Stomach (tissue), 8 donors: ENCODE measurements at regions not wholly inside any gene's neighbourhood (a gene's known extent, or its start where the extent isn't known, plus 50 kb on each side); places are given as distances from the start of the nearest gene placed in this dataset.

Source experiments
- DNase-seq, 2 donors: peaks; one replicate each; pipeline versions ENCODE4 v3.0.0 to v3.0.0-alpha.2; 2013 to 2019
- H3K27ac ChIP-seq, 5 donors: fragments of 200-600 bp in 4 of 5; sonication (generic) in 4 of 5; one replicate each; pipeline ENCODE4 v1.5.1; 2013 to 2019; ENCODE audit warnings: mild to moderate bottlenecking in 1 of 5, moderate library complexity in 1 of 5
- H3K27me3 ChIP-seq, 3 donors: fragments of 200-600 bp; sonication (generic); one replicate each; pipeline ENCODE4 v1.5.1; 2017 to 2019; ENCODE audit warnings: mixed run types in 1 of 3
- H3K36me3 ChIP-seq, 4 donors: fragments of 200-600 bp; sonication (generic); 1 replicate in 3 of 4; 2 replicates in 1 of 4; pipeline ENCODE4 v1.5.1; 2016 to 2019
- H3K4me1 ChIP-seq, 4 donors: fragments of 200-600 bp; sonication (generic); one replicate each; pipeline ENCODE4 v1.5.1; 2016 to 2019
- H3K4me3 ChIP-seq, 4 donors: fragments of 200-600 bp; sonication (generic) in 3 of 4; one replicate each; pipeline ENCODE4 v1.5.1; 2016 to 2019; ENCODE audit warnings: mild to moderate bottlenecking in 1 of 4
- H3K9me3 ChIP-seq, 4 donors: fragments of 200-600 bp; sonication (generic); one replicate each; pipeline ENCODE4 v1.5.1; 2016 to 2019
- CTCF ChIP-seq, 7 experiments: fragments of 450-650 bp in 4 of 7; fragments of 200-600 bp in 3 of 7; sonication (generic) in 3 of 7; IDR thresholded peaks; one replicate each; pipeline ENCODE4 v1.5.1; 2016 to 2019; ENCODE audit warnings: antibody characterized with exemption in 7 of 7, control low read depth in 2 of 7, mild to moderate bottlenecking in 1 of 7
- EP300 ChIP-seq: sonication (generic); formaldehyde crosslinking; IDR thresholded peaks from one replicate; pipeline ENCODE4 v1.6.1; 2017; ENCODE audit warnings: antibody characterized with exemption
- POLR2A ChIP-seq, 4 donors: fragments of 450-650 bp; IDR thresholded peaks; one replicate each; pipeline ENCODE4 v1.6.1; 2016; ENCODE audit warnings: antibody characterized with exemption in 4 of 4, control low read depth in 2 of 4, mild to moderate bottlenecking in 1 of 4, moderate library complexity in 1 of 4
- POLR2AphosphoS5 ChIP-seq, 3 donors: sonication (generic); formaldehyde crosslinking; IDR thresholded peaks; one replicate each; pipeline ENCODE4 v1.6.1; 2016; ENCODE audit warnings: antibody characterized with exemption in 3 of 3
- WGBS, 5 donors: extraction: QIAGEN DNeasy Blood & Tissue Kit in 3 of 5; methylation state at CpG; one replicate each; pipeline versions ENCODE4 v1.1.5 to v1.1.7; 2013 to 2018; 5-methylcytosine and 5-hydroxymethylcytosine counted together
- intact Hi-C: fragments of 100-400 bp; cut with DNase I; formaldehyde crosslinking; loops from one replicate; pipeline ENCODE4 v1.15.1; 2023; ENCODE audit warnings: low total_unique reads
- donor health status: healthy with polysubstance abuse.
- donor health status: Bipolar disorder and iron deficiency.
- donor health status: healthy.

DNA sequence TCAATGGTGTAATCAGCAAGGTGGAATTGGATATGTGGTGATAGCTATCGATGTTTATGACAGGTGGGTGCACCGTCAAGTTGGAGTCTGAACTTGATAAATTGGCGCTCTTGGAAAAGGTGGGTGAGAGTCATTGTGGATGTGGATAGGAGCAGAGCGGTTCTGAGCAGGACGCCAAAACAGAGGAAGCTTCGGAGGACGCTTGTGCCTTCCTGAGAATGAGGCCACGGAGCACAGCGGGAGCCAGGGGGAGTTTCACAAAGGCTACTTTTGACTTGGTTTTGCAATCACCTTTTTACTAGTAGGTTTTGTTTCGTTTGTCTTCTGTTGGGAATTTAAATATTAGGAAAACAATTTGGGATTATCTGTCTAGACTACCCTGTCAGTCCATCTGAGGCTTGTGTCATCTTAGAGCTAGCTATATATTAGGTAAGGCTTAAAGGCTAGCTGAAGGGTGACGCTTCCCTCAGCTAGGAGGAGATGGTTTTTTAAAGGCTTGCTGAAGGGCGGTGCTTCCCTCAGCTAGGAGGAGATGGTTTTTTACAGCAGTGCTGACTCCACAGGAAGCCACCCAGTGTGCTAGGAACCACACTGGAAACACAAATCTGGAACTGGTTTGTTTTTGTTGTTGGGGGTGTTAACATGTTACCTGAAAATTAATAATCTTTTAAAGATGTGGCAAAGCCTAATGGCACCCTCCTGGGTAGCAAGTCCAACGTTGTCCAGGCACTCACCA, 142.4 kb upstream of the IRX4 start:
- H3K9me3 ChIP-seq = peaks cover 0 to 5% (median 2%) of the 10 kb centered on the region in 4 donors
- intact Hi-C loops = no loop called here
- H3K4me3 ChIP-seq = no peak overlapping the region
- WGBS, 5 donors = 68 to 78% (median 72%) methylated on average over 13 of the region's 13 CpGs
- no peaks in the 10 kb centered on the region for H3K4me1 ChIP-seq
- no peak overlapping the region for H3K27ac ChIP-seq
- TF ChIP-seq EP300 (no peak), CTCF (IDR thresholded peaks at IDR 0.05) (no peak), POLR2AphosphoS5 (IDR thresholded peaks at IDR 0.05) (no peak), POLR2A (IDR thresholded peaks at IDR 0.05) (no peak)
- DNase-seq = no peak
- H3K36me3 ChIP-seq = no peaks in the 10 kb centered on the region
- H3K27me3 ChIP-seq = peaks cover 0 to 11% (median 8%) of the 10 kb centered on the region in 3 donors

GRCh38 chr5:2023196-2023595, 140.5 kb upstream of the IRX4 start:
- no peak for DNase-seq
- intact Hi-C loops = no loop called here
- peaks cover 0 to 3% (median 1%) of the 10 kb centered on the region in 4 donors for H3K9me3 ChIP-seq
- peaks cover 0 to 6% (median 5%) of the 10 kb centered on the region in 3 donors for H3K27me3 ChIP-seq
- H3K36me3 ChIP-seq = no peaks in the 10 kb centered on the region
- no peak overlapping the region for H3K27ac ChIP-seq
- H3K4me1 ChIP-seq = no peaks in the 10 kb centered on the region
- 41 to 54% (median 51%) methylated on average over 3 of the region's 3 CpGs for WGBS, 5 donors
- no peak overlapping the region for H3K4me3 ChIP-seq
- TF ChIP-seq POLR2AphosphoS5 (IDR thresholded peaks at IDR 0.05) (no peak), EP300 (no peak), POLR2A (IDR thresholded peaks at IDR 0.05) (no peak), CTCF (IDR thresholded peaks at IDR 0.05) (no peak)

DNA sequence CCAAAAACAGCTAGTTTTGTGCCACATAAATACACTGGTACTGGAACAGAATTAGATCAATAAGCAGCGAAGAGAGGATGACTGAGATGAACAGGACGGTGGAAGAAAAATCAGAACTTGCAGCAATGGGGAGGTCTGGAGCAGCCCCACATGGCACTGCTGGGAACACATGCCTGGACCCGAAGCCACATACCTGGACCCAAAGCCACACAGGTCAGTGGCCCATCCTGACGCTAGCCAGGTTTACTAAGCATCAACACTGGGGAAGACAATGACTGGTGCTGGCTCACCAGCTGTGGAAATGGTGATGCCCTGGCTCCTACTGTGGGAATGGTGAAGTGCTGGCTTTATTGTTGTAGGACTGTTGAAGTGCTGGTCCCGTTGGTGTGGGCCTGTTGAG, 139.7 kb upstream of the IRX4 start:
- Histone ChIP-seq H3K4me3 (no peak overlapping the region), H3K27ac (no peak overlapping the region), H3K36me3 (no peaks in the 10 kb centered on the region), H3K4me1 (no peaks in the 10 kb centered on the region), H3K27me3 (peaks cover 0 to 6% (median 5%) of the 10 kb centered on the region in 3 donors), H3K9me3 (no peaks in the 10 kb centered on the region)
- no peak for DNase-seq
- intact Hi-C loops = no loop called here
- no peak for TF ChIP-seq EP300
- no peak for TF ChIP-seq POLR2AphosphoS5 (IDR thresholded peaks at IDR 0.05)
- TF ChIP-seq CTCF (IDR thresholded peaks at IDR 0.05) = no peak
- TF ChIP-seq POLR2A (IDR thresholded peaks at IDR 0.05) = no peak
- 79 to 95% (median 84%) methylated on average over 5 of the region's 5 CpGs for WGBS, 5 donors

DNA sequence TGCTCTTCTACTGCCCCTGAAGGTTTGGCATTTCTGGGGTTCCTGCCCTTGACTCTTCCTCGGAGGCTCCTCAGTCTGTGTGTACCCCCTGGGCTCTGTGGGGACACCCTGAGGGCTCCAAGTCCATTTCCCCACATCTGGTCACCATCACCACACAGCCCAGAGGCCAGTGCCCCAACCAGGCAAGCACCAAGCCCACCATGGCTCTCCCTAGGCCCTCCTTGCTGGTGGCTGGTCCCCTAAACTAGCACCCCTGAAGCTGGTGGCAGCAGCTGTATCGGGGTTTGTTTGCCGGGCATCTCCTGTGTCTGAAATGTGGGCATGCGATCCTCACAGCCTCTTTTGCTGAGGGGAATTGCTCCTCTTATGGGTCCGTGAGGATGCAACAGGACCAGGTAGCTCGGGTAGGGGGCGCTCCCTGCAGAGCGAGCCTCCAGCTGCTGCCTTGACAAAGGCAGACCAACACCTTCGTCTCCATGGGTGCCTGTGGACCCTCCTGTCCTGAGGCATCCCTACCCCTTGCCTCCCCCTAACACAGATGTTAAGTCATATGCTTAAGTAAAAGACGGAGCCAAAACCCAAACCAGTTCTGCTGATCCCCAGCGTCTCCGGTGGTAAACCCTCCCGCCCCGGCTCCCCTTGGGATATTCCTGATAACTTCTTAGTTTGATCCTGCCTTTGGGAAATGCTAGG, 138.9 kb upstream of the IRX4 start:
- Histone ChIP-seq H3K9me3 (no peaks in the 10 kb centered on the region), H3K27me3 (peaks cover 0 to 6% (median 5%) of the 10 kb centered on the region in 3 donors), H3K4me3 (no peak overlapping the region), H3K4me1 (no peaks in the 10 kb centered on the region), H3K36me3 (no peaks in the 10 kb centered on the region), H3K27ac (no peak overlapping the region)
- TF ChIP-seq POLR2A (IDR thresholded peaks at IDR 0.05) (no peak), EP300 (no peak), POLR2AphosphoS5 (IDR thresholded peaks at IDR 0.05) (no peak), CTCF (IDR thresholded peaks at IDR 0.05) (no peak)
- no peak for DNase-seq
- 80 to 88% (median 83%) methylated on average over 13 to 14 of the region's 14 CpGs for WGBS, 5 donors
- intact Hi-C loops = no loop called here
